ENCODE measurements at regions not wholly inside any gene's neighbourhood (a gene's known extent, or its start where the extent isn't known, plus 50 kb on each side); places are given as distances from the start of the nearest gene placed in this dataset.

GRCh38 chr19:32219392-32219791, 126.0 kb upstream of the ZNF507 start:
- intact Hi-C loops (cut with micrococcal nuclease) (no loop called here), in situ Hi-C loops (cut with MboI; ENCODE audit: low sequenced_read_pairs) (no loop called here), dilution Hi-C loops (cut with HindIII; ENCODE audit: low sequenced_read_pairs, unreplicated experiment) (no loop called here)
- Histone ChIP-seq H4K8ac (ENCODE audit: low read depth in 2 of 2, low read length in 2 of 2) (no peak overlapping the region), H3K4ac (ENCODE audit: low read depth, low read length) (no peak overlapping the region), H3K4me1 (ENCODE audit: control insufficient read depth, insufficient read depth, low read length) (no peaks in the 10 kb centered on the region), H3K9me3 (ENCODE audit: control insufficient read depth, insufficient read depth, low read length) (no peaks in the 10 kb centered on the region), H2BK20ac (ENCODE audit: low read depth, low read length) (no peak overlapping the region), H3K56ac (ENCODE audit: extremely low read depth, insufficient read depth, low read length) (no peak overlapping the region), H4K20me1 (ENCODE audit: insufficient read depth, low read length) (no peaks in the 10 kb centered on the region), H3K4me2 (ENCODE audit: low read depth, low read length) (no peak overlapping the region), H3K79me1 (ENCODE audit: low read depth in 1 of 2, low read length in 2 of 2) (no peaks in the 10 kb centered on the region), H3K27ac (ENCODE audit: insufficient read depth, low read length) (no peak overlapping the region), H3K27me3 (ENCODE audit: control insufficient read depth, insufficient read depth, low read length) (peaks cover 5% of the 10 kb centered on the region), H3K14ac (replicated peaks; ENCODE audit: low read depth, low read length) (no peak overlapping the region), H3K23ac (ENCODE audit: low read depth, low read length) (no peak overlapping the region), H3K4me3 (ENCODE audit: insufficient read depth, low read depth, low read length) (no peak overlapping the region), H3K36me3 (ENCODE audit: control insufficient read depth, insufficient read depth, low read length) (no peaks in the 10 kb centered on the region), H4K5ac (ENCODE audit: low read depth, low read length) (no peak overlapping the region), H3K9ac (ENCODE audit: low read depth, low read length) (no peak overlapping the region), H2AFZ (replicated peaks; ENCODE audit: low read length, poor library complexity) (no peak overlapping the region), H2AK5ac (ENCODE audit: low read depth, low read length) (no peak overlapping the region), H2BK120ac (ENCODE audit: low read depth, low read length) (no peak overlapping the region), H4K91ac (ENCODE audit: insufficient read depth, low read depth, low read length) (no peak overlapping the region), H3K9me1 (ENCODE audit: insufficient read depth, low read length) (no peaks in the 10 kb centered on the region), H2AK9ac (replicated peaks; ENCODE audit: low read depth, low read length, poor library complexity) (no peak overlapping the region), H2BK5ac (ENCODE audit: low read depth, low read length, poor library complexity, severe bottlenecking) (no peak overlapping the region), H2BK15ac (ENCODE audit: low read depth, low read length) (no peak overlapping the region), H3K18ac (ENCODE audit: low read depth, low read length) (no peak overlapping the region)
- BruUV-seq (replicated peaks), result no TSS peak
- no peak for ATAC-seq (ENCODE audit: low read depth)
- ChIA-PET CTCF (no interaction called here), POLR2A (ENCODE audit: unreplicated experiment) (no interaction called here)
- no CpG with 5 or more reads among the region's 3 CpGs for WGBS, 2 experiments (ENCODE audit: extremely low coverage in 2 of 2, insufficient read length in 1 of 2)
- TF ChIP-seq SMC3 (IDR thresholded peaks at IDR 0.05; ENCODE audit: low read depth, low read length), result no peak
- TF ChIP-seq MAFK (IDR thresholded peaks at IDR 0.05; ENCODE audit: low read depth, low read length), result no peak
- no peak for TF ChIP-seq RCOR1 (IDR thresholded peaks at IDR 0.05; ENCODE audit: insufficient replicate concordance, low read length)
- TF ChIP-seq RFX5 (IDR thresholded peaks at IDR 0.05; ENCODE audit: low read depth, low read length), result no peak
- no peak for TF ChIP-seq CEBPB (IDR thresholded peaks at IDR 0.05; ENCODE audit: low read depth, low read length)
- no peak for TF ChIP-seq ELK1 (IDR thresholded peaks at IDR 0.05; ENCODE audit: borderline replicate concordance, low read depth, low read length)
- no peak for TF ChIP-seq CHD1 (IDR thresholded peaks at IDR 0.05; ENCODE audit: low read depth, low read length)
- TF ChIP-seq USF2 (IDR thresholded peaks at IDR 0.05; ENCODE audit: low read depth, low read length), result no peak
- no peak for TF ChIP-seq FOS (IDR thresholded peaks at IDR 0.05; ENCODE audit: low read depth, low read length)
- no peak for TF ChIP-seq CTCF (conservative IDR thresholded peaks at IDR 0.05; ENCODE audit: low read depth, low read length)
- TF ChIP-seq POLR2A (IDR thresholded peaks at IDR 0.05; ENCODE audit: low read depth, low read length), result no peak
- no peak for TF ChIP-seq MAZ (IDR thresholded peaks at IDR 0.05; ENCODE audit: borderline replicate concordance, low read depth, low read length)
- no peak for DNase-seq

Measured in IMR-90 (cell line).